Epithelial cell of proximal tubule (primary cell): ENCODE measurements at regions not wholly inside any gene's neighbourhood (a gene's known extent, or its start where the extent isn't known, plus 50 kb on each side); places are given as distances from the start of the nearest gene placed in this dataset.
"Not testable (repeated sequence)": the region's sequence is repeated elsewhere in the genome, so short reads cannot be mapped to it uniquely, and the experiment has no call there.

ENCODE experiments used
- DNase-seq: peaks from one replicate; pipeline ENCODE4 v3.0.0-alpha.2; 2011; ENCODE audit warnings: low read depth
- H3K4me3 ChIP-seq: 2 replicates; pipeline ENCODE4 v1.5.1; 2011; ENCODE audit warnings: low read depth, mild to moderate bottlenecking, low read length
- CTCF ChIP-seq: conservative IDR thresholded peaks from 2 replicates; pipeline ENCODE4 v1.5.1; 2012; ENCODE audit warnings: low read depth, mild to moderate bottlenecking, low read length

- DNase-seq, result no peak
- TF ChIP-seq CTCF, result no peak
- H3K4me3 ChIP-seq, result no peak overlapping the region
These were observed 177.3 kb downstream of the BANP start for GRCh38 chr16:88128556-88128955.

- not testable (repeated sequence) for H3K4me3 ChIP-seq, DNase-seq
These were observed 177.9 kb downstream of the BANP start for GRCh38 chr16:88129133-88129532.

GRCh38 chr16:88130016-88130415 lies 178.8 kb downstream of the BANP start:
- H3K4me3 ChIP-seq, result no peak overlapping the region
- no peak for TF ChIP-seq CTCF
- no peak for DNase-seq

- DNase-seq, result no peak
- TF ChIP-seq CTCF, result no peak
- no peak overlapping the region for H3K4me3 ChIP-seq
These were observed 179.4 kb downstream of the BANP start for GRCh38 chr16:88130681-88131080.

- DNase-seq, result no peak
- H3K4me3 ChIP-seq, result no peak overlapping the region
- no peak for TF ChIP-seq CTCF
These were observed 180.0 kb downstream of the BANP start for GRCh38 chr16:88131256-88131655.

- no peak for TF ChIP-seq CTCF
- no peak for DNase-seq
- H3K4me3 ChIP-seq, result no peak overlapping the region
These were observed 180.7 kb downstream of the BANP start for GRCh38 chr16:88131966-88132365.

GRCh38 chr16:88132836-88133506 lies 181.7 kb downstream of the BANP start:
- no peak overlapping the region for H3K4me3 ChIP-seq
- TF ChIP-seq CTCF, result no peak
- no peak for DNase-seq
